Esophagus squamous epithelium (tissue), 4 donors: ENCODE measurements at regions not wholly inside any gene's neighbourhood (a gene's known extent, or its start where the extent isn't known, plus 50 kb on each side); places are given as distances from the start of the nearest gene placed in this dataset.

Source experiments
- POLR2A ChIP-seq, 4 donors: fragments of 450-650 bp; IDR thresholded peaks; one replicate each; pipeline ENCODE4 v1.6.1; 2017; ENCODE audit warnings: antibody characterized with exemption in 4 of 4, mild to moderate bottlenecking in 4 of 4, moderate library complexity in 3 of 4
- TF ChIP-seq, protein P1 (sequence below), 6 experiments: fragments of 450-650 bp in 4 of 6; fragments of 200-600 bp in 2 of 6; sonication (generic) in 2 of 6; IDR thresholded peaks; one replicate each; pipeline ENCODE4 v1.5.1; 2016 to 2019; ENCODE audit warnings: antibody characterized with exemption in 6 of 6, mild to moderate bottlenecking in 4 of 6, moderate library complexity in 4 of 6

DNA sequence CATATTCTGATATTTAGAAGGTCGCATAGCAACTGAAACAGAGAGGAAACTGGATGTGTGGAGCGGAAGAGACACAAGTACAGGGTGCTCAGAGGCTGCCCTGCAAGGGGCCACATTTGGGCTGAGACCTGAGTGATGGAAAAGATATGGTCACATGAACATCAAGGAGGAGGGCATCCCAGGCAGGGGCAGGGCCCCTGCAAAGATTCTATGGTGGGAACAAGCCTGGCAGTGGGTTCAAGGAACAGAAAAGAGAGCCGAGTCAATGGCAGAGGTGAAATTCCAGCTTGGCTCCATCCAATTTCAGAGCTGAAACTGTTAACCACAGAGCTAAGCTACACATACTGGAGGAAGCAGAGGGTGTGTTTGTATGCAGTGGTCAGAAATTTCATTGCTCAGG, 227.7 kb downstream of the PRDM2 start:
- TF ChIP-seq, protein P1, sequence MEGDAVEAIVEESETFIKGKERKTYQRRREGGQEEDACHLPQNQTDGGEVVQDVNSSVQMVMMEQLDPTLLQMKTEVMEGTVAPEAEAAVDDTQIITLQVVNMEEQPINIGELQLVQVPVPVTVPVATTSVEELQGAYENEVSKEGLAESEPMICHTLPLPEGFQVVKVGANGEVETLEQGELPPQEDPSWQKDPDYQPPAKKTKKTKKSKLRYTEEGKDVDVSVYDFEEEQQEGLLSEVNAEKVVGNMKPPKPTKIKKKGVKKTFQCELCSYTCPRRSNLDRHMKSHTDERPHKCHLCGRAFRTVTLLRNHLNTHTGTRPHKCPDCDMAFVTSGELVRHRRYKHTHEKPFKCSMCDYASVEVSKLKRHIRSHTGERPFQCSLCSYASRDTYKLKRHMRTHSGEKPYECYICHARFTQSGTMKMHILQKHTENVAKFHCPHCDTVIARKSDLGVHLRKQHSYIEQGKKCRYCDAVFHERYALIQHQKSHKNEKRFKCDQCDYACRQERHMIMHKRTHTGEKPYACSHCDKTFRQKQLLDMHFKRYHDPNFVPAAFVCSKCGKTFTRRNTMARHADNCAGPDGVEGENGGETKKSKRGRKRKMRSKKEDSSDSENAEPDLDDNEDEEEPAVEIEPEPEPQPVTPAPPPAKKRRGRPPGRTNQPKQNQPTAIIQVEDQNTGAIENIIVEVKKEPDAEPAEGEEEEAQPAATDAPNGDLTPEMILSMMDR (IDR thresholded peaks at IDR 0.05), result no peak
- TF ChIP-seq POLR2A (IDR thresholded peaks at IDR 0.05), result no peak
